HS-5 (cell line): ENCODE measurements at regions not wholly inside any gene's neighbourhood (a gene's known extent, or its start where the extent isn't known, plus 50 kb on each side); places are given as distances from the start of the nearest gene placed in this dataset.
"Not testable (repeated sequence)": the region's sequence is repeated elsewhere in the genome, so short reads cannot be mapped to it uniquely, and the experiment has no call there.

Experiments
- DNase-seq: peaks from one replicate; pipeline ENCODE4 v3.0.0-alpha.2; 2012; ENCODE audit warnings: low read depth

DNA sequence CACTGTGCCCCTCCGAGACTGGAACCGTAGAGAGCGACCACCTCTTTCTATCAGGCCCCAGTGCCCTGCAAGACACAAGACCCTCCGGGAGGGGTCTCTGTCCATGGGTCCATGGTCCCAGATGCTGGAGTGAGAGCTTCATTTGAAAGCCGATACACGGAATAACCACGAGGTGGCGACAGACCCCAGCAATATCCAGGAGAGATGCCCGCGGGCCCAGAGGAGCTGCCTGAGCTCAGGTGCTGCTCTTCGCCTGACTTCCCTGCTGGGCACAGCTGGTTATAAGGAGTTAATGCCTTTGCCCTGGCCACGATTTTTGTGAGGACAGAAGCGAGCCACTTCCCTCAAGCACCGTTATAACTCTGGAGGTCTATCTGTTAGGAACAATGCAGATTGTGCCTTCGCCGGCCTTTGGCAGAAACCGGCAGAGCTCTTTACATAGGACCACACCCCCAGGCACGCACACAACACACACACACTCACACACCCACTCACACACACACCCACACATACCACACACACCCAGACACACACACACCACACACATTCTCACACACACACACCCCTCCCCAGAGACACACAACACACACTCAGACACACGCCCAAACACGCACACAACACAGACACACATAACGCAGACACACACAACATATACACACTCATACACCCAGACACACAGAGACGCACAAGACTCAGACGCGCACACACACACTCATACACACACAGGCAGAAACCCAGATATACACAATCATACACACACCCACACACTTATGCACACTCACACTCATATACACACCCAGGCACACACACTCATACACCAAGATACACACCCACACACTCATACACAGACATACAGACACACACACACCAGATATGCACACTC lies 436.4 kb downstream of the SOX9 start:
- no peak for DNase-seq

DNA sequence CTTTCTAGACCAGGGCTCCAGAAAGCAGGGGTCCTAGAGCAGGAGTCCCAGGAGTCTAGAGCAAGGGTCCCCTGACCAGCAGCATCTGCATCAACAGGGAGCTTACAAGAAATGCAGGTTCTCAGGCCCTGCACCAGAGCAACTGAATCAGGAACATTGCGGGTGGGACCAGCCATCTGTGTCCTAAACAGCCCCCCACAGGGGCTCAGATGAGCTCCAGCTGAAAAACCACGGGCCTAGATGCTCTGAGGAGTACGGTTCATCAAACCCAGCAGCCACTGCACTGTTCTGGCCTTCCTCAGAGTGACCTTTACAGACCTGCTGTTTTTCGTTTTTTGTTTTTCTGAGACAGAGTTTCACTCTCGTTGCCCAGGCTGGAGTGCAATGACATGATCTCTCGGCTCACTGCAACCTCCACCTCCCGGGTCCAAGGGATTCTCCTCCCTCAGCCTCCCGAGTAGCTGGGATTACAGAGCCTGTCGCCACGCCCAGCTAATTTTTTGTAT lies 438.2 kb downstream of the SOX9 start:
- no peak for DNase-seq

- DNase-seq = no peak
Observed at GRCh38 chr17:72560303-72561247, 439.8 kb downstream of the SOX9 start.

DNA sequence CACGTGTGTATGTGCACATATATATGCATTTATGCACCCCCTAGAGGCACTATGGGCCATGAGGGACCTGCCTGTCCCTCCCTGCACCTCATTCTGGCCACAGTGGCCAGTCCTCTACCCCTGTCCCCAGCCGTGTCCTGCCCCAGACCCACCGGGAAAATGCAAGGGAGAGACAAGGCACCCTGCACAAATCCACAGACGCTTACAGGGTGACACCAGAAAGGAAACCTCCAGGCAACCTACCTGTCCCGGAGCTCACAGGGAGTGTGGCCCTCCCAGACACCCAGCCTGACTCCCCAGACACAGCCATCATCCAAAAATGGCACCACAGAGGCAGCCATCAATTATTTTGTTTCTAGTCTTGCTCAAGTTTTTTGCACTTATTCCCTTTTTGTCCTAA lies 440.4 kb downstream of the SOX9 start:
- DNase-seq = no peak

- DNase-seq = no peak
Observed at GRCh38 chr17:72561680-72562079, 440.9 kb downstream of the SOX9 start.

DNA sequence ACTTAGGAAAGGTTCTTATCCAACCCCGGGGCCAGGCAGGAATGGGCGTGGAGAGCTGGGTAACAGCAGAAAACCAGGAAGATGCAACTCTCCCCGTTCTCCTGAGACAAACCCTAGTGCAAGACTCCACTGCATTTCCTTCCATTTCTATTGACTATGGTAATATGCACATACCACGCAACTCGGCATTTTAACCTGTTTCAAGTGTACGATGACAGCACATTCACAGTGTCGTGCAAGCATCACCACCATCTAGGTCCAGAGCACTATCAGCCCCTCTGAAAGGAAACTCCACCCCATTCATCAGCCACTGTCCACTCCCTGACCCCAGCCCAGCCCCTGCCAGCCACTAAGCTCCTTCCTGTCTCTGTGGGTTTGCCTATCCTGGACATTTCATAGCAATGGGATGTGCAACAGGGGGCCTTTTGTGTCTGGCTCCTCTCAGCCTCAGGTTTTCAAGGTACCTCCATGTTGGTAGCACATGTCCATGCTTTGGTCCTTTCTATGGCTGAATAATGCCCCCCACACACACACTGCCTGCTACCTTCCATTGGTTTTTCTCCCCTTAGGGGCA lies 441.9 kb downstream of the SOX9 start:
- no peak for DNase-seq

- no peak for DNase-seq
Observed at GRCh38 chr17:72563952-72564351, 443.1 kb downstream of the SOX9 start.

GRCh38 chr17:72565006-72565405 lies 444.2 kb downstream of the SOX9 start:
- no peak for DNase-seq

- DNase-seq = no peak
Observed at GRCh38 chr17:72565758-72566157, 444.9 kb downstream of the SOX9 start.

GRCh38 chr17:72566671-72567484 lies 446.1 kb downstream of the SOX9 start:
- no peak for DNase-seq

DNA sequence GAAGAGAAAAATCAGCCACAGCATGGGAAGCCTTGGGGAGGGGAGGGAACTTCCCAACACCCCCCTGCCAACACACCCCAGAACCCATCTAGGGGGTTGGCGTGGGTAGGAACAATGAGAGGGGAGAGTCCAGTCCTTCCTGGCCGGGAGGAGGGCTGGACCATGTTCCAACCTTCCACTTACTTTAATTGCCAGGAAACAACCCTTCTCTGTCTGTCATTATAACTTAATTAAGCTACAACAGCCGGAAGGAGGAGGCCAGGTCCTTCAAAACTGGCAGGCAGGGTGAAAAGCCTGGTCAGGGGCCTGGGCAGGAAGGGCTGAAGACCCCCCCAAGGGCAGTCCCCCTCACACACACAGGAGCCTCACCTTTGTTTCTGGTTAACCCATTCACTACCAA lies 447.0 kb downstream of the SOX9 start:
- DNase-seq = no peak

- DNase-seq = no peak
Observed at GRCh38 chr17:72569148-72569946, 448.5 kb downstream of the SOX9 start.

GRCh38 chr17:72571813-72572396 lies 451.1 kb downstream of the SOX9 start:
- DNase-seq = no peak

GRCh38 chr17:72572604-72573491 lies 452.0 kb downstream of the SOX9 start:
- DNase-seq = no peak

DNA sequence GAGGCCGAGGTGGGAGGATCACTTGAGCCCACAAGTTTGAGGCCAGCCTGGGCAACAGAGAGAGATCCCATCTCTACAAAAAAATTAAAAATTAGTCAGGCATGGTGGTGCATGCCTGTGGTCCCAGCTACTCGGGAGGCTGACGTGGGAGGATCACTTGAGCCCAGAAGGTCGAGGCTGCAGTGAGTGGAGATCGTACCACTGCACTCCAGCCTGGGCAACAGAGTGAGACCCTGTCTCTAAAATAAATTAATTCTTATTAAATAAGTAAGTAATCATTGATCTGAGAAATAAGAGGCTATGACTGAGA lies 452.6 kb downstream of the SOX9 start:
- DNase-seq = not testable (repeated sequence)

GRCh38 chr17:72574675-72575510 lies 454.1 kb downstream of the SOX9 start:
- no peak for DNase-seq

- no peak for DNase-seq
Observed at GRCh38 chr17:72575542-72576233, 454.9 kb downstream of the SOX9 start.

- no peak for DNase-seq
Observed at GRCh38 chr17:72576289-72576759, 455.5 kb downstream of the SOX9 start.
